NCI-H1417 treated with DMSO at 0.1 percent for 48 hours (cell line): ENCODE measurements at regions not wholly inside any gene's neighbourhood (a gene's known extent, or its start where the extent isn't known, plus 50 kb on each side); places are given as distances from the start of the nearest gene placed in this dataset.
"Not testable (repeated sequence)": the region's sequence is repeated elsewhere in the genome, so short reads cannot be mapped to it uniquely, and the experiment has no call there.

Experiments used
- DNase-seq: peaks from one replicate; lab custom pipeline; 2025; lab: John Stamatoyannopoulos, UW

DNA sequence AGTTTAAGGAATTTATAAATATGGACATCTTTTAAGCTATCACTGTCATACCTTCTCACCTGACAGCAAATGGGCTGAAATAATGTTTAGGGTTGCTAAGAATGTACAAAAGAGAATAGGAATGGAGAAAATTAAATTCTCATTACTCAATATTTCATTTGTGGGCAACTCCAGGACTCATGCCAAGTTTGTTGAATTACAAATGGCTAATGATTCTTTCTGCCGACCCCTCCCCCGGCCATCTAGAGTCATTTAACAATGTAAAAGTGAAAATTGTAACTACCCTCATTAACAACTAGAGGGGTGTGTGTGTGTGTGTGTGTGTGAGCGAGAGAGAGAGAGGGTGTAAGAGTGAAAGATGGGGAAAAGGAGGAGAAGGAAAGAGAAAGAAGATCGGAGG is 708.5 kb upstream of the FAM98A start:
- no peak for DNase-seq

DNA sequence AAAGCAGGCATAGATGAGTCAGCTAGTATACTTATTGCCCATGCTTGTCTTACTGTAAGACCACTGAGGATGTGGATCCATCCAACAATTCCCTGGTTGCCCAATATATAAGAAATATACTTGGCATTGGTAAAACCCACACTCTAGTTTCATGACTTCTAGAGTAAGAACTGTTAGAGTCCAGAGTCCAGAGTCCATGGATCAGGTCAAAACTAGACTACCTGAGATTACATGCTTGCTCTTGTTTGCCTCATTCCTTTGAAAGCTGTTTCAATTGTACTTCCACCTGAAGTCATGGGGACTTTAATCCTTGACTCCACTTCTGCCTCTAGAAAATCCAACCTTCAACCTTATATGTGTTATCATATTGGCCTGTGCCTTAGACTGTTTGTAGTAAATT is 707.6 kb upstream of the FAM98A start:
- no peak for DNase-seq

DNA sequence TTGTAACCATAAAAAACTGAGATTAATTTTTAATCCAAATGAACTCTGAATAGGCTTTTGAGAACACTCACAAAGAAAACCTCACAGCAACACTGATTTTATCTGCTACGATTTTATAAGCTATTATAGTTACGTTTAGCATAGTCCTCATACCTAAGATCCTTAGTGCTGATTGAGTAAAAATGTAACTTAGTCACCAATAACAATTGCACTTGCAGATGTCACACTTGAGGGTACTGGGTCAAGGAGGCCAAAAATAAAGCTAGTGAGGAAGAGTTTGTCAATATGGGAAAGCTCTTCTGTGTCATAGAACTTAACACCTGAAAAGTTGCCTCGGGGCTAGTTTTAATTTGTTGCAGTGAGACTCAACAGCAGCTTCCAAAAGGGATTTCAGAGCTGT is 706.5 kb upstream of the FAM98A start:
- DNase-seq, result no peak

DNA sequence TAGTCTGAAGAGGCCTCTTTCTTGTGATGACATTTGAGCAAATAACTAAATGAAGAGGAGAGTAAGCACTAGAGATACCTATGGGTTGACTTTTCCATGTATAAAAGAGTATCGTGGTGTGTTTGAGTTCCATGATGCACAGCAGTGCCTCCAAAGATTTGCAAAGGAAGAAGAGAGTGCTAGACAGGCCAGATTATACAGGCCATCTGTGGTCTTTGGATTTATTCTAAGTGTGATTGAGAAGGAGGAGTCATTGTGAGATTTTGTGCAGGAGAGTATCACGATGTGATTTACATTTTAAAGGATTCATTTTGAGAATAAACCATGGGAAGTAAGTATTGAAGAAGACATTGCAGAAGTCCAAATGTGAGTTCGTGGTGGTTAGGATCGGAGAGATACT is 695.9 kb upstream of the FAM98A start:
- DNase-seq, result no peak

DNA sequence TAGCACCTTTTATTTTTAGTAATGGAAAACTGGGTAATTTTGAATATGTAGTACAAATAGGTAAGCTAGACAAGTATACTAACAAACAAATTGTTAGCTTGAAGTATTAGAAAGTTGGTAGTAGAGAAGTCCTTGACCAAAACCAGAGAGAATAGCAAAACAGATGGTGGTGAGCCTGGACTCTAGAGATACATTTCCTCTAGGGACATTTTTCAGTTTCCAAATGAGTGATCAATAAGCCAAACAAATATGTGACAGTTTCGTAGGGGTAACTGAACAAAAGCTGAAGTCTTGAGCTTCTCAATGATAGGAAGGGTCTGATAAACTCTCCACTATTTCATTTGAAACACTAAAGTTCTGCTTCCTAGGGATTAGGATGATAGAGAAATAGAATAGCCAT is 692.0 kb upstream of the FAM98A start:
- no peak for DNase-seq

DNA sequence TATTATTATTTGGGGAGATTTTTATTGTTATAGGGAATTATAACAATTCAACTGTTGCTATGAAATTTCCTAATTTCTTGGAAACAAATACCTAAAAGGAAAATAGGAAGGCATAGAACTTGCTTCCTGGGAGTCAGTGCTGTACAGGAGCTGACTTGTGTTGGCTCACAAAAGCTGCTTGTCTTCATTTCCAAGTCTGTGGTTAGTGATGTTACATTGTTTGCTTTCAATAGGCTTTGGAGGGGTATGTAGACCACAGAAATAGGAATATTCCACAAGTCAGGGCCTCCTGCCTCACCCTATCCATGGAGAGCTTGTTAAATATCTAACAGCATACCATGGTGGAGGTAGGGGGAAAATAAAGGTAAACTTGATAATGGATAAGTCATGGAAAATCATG is 688.9 kb upstream of the FAM98A start:
- DNase-seq, result no peak

DNA sequence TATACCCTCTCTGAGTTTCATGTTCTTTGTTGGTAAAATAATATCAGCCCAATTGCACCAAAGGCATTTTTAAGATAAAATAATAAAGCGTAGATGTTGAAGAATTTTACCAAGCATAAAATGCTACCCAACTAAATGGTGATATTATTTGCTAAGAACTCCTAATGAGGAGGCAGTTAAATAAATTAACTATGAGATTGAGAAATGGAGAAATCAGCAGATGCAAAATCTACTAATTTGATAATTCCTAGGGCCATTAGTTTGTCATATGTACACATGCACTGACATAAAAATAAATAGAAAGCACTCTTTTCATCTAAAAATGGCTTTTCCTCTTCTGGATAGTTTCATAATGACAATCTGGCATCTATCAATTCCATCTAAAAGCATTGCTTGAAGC is 681.5 kb upstream of the FAM98A start:
- DNase-seq, result no peak

DNA sequence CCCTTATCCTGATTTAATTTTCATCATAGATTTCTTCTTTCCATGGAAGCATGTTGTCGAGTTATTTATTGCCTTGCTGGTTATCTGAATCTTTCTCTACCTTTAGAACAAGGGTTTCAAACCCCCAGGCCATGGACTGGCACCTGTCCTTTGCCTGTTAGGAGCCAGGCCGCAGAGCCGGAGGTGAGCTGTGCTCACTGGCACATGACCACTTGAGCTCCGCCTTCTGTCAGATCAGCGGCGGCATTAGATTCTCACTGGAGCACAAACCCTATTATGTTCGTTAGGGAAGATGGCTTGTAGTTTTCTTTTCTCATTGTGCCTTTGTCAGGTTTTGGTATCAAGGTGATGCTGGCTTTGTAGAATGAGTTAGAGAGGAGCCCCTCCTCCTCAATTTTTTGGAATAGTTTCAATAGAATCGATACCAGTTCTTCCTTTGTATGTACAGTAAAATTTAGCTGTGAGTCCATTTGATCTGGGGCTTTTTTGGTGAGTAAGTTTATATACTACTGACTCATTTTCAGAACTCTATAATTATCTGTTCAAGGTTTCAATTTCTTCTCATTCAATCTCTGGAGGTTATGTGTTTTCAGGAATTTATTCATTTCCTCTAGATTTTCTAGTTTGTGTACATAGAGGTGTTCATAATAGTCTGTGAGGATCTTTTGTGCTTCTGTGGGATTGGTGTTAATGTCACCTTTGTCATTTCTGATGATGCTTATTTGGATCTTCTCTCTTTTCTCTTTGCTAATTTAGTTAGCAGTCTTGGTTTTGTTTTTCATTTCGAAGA is 668.0 kb upstream of the FAM98A start:
- DNase-seq, result no peak

DNA sequence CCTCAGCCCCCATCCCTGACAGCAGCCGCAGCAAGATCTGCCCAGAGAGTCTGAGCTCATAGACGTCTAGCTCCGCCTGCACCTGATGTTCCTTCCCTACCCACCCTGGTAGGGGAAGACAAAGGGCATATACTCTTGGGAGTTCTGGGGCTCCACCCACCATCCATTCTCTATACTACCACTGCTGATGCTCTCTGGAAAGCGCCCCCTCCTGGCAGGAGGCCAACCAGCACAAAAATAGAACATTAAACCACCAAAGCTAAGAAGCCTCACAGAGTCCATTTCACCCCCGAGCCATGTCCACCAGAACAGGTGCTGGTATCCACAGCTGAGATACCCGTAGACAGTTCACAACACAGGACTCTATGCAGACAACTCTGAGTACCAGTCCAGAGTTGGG is 662.6 kb upstream of the FAM98A start:
- DNase-seq, result no peak

DNA sequence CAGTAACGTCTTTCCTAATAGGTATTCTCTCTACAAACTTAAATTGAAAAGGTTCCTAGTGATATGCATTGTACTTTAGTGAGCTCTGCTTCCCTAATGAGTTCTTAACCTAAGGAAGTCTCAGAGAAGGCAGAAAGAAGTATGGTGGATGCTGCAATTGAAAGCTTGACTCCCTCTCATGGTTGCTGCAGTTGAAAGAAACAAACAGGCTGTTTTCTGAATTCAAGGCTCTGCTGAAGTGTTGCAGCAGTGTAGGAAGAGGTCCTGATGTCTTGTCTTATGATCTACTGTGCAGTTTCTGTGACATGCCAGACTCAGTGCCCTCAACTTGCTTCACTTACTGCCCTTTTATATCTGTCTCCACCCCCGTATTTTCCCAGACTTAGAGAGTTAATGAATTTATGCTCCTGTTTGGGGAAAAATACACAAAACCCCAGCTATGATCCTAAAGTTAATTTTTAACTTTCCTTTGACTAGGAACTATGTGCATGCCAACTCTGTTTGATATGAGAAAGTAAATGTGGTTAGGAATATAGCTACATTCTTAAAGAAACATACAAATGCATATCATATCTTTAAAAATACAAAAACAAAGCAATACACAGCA is 655.3 kb upstream of the FAM98A start:
- DNase-seq, result no peak

DNA sequence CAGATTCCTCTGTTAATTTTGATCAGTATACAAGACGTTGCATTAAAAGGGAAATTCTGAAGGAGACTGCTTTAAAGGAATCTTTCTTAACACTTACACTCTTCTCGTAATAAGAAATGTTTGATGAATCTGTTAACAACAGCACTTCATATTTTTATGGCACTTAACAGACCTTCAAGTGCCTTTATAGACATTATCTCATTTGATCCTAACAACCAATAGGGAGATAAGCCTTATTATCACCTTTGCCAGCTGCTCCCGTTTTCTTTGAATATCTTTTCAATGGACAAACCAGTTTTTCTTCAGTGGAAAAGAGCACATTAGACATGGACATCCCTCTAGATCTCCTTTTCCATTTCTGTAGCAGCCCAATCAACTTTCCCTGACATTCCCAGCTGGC is 653.0 kb upstream of the FAM98A start:
- DNase-seq, result no peak

DNA sequence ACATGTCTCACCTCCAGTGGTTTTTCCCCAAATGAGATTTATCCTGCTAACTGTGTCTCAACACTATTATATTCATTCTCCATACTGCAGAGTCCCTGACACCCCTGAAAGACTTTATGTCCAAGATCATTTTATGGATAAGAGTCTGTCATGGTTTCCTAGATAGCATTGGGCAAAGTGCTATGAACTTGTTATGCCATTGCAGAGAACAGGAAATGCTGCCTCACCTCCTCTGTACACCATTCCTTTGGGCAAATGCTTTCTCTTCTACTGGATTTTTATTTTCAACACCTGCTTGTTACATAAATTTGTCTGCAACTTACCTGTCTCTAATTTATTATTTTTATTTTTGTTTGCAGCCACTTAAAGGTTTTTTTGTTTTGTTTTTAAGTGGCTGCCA is 652.5 kb upstream of the FAM98A start:
- no peak for DNase-seq

DNA sequence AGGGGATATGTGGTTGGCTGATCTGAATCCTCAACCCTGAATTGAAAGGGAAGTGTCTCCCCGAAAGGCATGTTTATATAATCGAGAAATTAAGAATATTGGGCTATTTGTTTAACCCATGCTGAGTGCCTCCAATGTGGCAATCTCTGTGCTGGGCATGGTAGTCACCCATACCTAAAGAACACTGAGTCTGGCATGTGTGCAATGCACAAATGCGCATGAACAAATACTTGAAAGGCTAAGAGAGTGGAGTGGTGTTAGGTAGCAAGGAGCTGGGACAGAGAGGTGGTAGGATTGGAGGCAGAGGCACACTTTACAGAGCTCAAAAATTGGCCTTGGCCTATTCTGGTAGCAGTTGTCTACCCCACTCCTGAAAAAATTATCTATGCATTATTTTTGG is 645.1 kb upstream of the FAM98A start:
- no peak for DNase-seq

DNA sequence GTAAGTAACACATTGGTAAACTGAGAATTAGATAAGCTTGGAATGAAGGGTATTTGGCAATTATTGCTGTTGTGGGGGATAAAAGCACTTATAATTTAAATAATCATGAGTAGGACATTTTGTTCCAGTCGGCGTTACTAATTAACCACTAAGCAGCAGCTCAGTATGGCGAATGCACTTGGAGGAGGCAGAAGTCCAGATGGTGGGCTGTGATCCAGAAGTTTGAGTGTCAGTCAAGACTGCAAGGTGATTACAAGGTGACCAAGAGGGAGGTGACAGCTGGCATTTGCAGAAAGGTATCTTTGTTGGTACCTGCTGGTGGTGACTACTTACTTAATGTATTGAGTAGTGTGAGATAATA is 643.6 kb upstream of the FAM98A start:
- no peak for DNase-seq

DNA sequence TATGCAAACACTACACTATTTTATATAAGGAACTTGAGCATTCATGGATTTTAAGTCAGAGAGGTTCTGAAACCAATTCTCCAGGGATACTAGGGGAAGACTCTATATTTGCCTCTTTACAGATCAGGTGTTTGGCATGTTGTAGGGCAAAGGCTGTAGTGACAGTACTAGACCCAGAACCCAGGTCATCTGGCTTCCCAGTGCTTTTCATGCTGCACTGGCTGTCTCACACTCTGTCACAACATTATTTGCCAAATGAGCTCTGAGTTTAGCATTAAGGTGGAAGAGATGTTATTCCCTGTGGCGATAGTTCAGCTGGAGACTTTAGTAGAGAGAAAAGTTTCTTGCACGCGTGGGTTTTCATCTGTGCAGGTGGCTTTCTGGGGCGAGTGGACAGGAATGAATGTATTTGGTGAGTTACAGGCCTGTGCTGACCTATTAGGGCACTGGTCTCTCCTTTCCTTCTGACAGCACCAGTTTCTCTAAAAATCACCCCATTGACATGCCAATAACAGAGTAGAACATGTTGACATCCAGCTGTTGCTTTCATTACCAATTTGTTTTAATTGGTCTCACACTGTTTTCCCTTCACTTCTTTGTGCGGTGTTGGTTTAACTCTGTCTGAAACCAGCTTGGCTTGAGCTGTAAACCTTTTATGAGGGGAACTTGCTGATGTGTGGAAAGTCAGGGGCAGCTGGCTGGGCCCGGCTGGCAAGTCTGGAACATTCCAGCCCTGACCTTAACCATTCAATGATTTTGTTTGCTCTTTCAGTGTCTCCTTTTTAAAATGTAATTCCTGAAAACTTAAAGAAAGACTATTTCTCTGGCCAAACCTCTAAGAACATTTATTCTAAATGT is 643.0 kb upstream of the FAM98A start:
- DNase-seq, result no peak

DNA sequence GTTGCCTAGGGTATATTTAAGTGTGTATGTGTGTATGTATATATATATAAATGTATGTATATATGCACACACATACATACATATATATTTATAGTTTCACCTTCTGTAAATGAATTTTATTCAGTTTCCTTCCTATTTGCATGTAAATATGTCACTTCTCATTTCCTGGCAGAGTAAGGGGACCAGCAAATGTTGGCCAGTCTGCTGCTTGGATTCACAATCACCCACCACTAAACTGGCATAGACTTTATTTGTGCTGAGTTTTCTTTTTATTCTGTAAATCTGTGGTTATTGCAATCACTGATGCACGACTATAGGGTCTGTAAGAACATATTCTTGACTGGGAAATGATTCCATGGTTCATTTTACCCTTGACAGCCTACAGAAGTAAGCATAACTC is 640.4 kb upstream of the FAM98A start:
- no peak for DNase-seq

DNA sequence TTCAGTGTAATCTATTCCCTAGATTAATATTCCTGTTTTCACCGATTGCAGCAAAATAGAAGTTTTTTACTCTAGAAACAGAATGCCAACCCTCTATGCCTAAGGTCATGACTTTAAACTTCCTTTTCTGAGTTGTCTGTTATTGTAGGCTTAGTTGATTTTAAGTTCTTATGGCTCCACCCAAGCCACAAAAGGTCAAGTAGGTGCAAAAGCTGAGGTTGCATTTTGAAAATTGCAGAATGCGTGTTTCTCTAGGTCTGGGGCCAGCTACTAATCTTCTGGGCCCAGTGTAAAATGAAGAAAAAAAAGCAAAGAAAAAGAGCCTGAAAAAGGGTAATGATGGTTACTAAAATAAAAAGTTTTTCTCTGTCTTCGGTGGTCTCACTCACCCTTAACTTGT is 635.7 kb upstream of the FAM98A start:
- no peak for DNase-seq

DNA sequence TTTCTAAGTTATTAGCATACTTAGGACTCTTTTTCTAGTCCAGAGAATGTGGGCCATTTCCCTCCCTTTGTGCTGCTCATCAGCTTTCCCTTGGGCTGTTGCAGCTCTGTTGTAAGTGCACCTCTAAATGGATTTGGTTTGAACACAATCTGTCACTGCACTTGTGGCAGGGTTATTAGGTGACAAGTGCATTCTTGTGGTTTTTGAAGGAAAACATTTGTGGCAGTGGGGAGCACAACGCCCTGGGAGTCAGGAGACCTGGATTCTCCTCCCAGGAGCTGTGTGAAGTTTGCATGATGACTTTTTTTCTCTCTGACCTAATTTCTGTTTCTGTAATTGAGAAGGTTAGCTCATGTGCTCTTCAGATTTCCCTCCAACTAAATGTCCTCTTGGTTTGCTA is 630.9 kb upstream of the FAM98A start:
- DNase-seq, result no peak

DNA sequence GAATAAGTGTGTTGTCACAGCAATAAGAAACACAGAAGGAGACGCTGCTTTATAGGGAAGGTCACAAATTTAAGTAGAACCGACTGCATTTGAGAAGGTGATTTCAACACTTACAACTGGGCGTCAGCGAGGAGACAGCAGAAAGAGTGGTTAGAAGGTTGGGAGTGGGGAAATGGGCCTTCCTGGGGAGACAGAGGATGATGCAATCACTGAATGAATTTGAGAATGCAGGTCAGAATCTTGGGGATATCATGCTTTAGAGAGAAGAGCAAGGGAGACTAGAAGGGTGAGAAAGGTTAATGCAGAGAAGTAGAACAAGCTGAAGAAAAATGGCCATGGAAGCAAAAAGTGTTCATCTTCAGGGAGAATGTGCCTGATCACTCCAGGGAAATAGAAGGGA is 616.1 kb upstream of the FAM98A start:
- no peak for DNase-seq

DNA sequence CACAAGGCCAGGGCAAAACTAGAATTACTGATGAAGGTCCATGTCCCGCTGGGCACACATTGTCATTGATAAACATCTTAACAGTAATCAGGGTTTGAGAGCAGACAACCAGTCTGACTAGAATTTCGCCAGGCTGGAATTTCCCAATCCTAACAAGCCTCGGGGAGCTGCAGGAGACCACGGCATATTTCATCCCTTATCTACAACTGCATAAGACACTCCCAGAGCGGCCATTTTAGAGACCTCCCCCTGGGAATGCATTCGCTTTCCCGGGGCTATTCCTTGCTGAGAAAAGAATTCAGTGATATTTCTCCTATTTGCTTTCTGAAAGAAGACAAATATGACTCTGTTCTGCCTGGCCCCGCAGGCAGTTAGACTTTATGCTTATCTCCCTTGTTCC is 611.3 kb upstream of the FAM98A start:
- DNase-seq, result not testable (repeated sequence)

DNA sequence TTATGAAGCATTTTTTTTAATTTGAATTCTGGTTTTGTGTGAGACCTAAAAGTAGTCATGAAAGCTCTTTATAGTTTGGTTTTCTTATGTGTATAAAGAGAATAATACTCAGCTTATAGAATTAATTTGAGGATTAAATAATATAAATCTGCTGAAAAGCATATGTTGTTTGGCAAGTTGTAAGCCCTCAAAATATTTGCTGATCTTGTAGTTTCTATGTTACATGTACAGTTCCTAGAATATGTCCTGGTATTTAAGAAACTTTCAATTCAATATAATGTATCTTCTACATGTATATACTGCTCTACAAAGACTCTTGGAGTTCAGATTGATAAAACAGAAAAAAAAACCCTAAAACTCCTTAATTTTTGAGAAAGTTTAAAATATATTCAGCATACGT is 605.5 kb upstream of the FAM98A start:
- DNase-seq, result no peak

DNA sequence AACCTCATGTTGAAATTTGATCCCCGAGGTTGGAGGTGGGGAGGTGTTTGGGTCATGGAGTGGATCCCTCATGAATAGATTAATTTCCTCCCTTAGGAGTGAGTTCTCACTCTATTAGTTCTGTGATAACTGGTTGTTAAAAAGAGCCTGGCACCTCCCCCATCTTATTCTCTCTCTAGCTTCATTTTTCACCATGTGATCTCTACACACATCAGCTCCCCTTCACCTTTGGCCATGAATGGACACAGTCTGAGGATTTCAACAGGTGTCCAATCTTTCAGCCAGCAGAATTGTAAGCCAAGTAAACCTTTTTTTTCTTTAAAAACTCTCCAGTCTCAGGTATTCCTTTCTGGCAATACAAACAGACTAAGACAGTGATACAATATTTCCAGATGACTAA is 602.0 kb upstream of the FAM98A start:
- DNase-seq, result no peak

DNA sequence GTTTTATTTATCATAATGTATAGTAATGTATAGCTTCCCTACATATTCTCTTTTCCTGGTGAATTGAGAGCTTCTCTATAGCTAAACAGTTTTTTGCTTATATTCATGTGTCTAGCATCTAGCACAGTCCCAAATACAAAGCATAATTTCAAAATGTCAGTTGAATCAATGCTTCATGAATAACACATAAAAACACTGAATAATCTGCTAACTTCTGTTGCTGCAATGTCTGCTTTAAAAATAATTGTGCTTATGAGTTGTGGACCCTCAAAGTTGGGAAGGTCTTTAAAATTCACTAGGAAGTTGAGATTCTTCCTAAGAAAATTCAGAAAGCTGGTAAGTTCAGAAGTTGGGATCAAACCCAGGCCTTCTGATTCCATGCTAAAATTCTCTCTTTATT is 600.9 kb upstream of the FAM98A start:
- DNase-seq, result no peak
